IPS DF 19.7 (cell line): ENCODE measurements at regions not wholly inside any gene's neighbourhood (a gene's known extent, or its start where the extent isn't known, plus 50 kb on each side); places are given as distances from the start of the nearest gene placed in this dataset.
"Not testable (repeated sequence)": the region's sequence is repeated elsewhere in the genome, so short reads cannot be mapped to it uniquely, and the experiment has no call there.

Source experiments
- DNase-seq: peaks from one replicate; pipeline ENCODE4 v3.0.0-alpha.2; 2013; ENCODE audit warnings: low read depth, low spot score

DNA sequence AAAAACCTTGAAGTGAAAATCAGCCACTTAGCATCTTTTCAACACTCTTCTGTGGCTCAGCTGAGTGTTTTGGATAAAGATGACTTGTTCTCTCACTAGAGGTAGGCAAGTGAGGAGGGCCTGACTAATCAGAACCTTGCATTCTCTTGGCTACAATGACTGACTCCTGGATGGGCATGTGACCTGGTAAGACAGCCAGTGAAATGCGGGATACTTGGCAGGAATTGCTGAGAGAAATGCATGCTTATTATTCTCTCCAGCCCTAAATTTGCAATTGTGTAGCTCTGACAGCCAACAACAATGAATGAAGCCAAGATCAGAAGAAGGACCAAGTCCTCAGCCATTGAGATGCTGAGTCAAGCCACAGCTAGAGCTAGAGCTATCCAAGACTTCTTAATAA lies 490.5 kb upstream of the ZNF608 start:
- DNase-seq = peak; percentile 45

- no peak for DNase-seq
Measured at GRCh38 chr5:125244531-125244930, 498.1 kb upstream of the ZNF608 start.

DNA sequence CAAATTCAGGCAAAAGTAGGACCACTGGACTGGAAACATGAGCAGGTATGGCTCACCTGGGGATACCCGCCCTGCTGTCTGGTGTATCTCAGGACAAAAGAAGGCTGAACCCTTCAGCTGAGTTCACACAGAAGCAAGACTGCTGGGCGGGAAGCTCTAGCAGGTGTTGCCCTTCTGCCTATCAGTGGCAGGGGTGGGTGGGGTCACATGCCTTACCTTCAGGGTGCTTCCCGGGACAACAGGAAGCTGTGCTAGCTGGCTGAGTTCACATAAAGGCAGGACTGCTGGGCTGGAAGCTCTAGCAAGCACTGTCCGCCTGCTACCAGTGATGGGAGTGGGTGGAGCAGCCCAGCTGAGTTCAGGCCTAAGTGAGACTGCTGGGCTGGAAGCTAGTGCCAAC lies 498.8 kb upstream of the ZNF608 start:
- no peak for DNase-seq

DNA sequence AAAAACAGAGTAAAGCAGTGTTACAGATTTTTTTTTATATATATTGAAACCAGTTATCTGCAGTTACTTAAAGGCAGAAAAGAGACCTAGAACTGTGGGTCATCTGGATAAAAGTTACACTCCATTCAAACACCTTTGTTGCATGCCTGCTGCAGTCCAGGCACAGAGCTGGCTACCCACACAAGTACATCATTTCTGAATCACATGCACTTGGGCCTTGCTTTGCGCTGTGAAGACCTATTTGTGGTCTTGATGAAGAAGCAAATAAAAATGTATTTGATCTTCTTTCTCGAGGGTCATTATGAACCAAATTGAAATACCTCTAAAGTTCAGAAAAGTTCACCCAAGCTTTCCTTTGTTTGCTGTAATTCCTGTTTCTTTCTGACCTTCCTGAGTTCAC lies 503.0 kb upstream of the ZNF608 start:
- no peak for DNase-seq

DNA sequence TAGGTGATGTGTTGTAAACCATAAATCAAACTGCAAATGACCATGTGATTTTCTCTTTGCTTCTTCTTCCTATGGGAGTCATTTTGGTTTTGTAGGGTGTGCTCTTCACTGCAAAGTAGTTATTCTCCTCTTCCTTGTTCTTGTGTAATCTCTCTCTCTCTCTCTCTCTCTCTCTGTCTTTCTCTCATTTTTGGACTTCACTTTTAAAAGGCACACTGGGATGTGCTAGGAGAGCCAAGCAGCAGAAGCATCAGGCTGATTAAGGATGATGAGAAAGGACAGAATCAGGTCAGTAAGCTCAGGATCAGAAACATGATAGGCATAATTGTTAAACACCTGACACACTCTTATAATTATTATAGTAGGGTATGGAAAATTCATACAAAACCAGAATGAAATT lies 505.3 kb upstream of the ZNF608 start:
- DNase-seq = no peak

GRCh38 chr5:125253634-125254033 lies 507.2 kb upstream of the ZNF608 start:
- DNase-seq = not testable (repeated sequence)

- DNase-seq = no peak
Measured at GRCh38 chr5:125254267-125254666, 507.8 kb upstream of the ZNF608 start.

GRCh38 chr5:125256296-125256695 lies 509.9 kb upstream of the ZNF608 start:
- no peak for DNase-seq

GRCh38 chr5:125257057-125257972 lies 510.9 kb upstream of the ZNF608 start:
- no peak for DNase-seq

GRCh38 chr5:125257997-125258396 lies 511.6 kb upstream of the ZNF608 start:
- DNase-seq = no peak

DNA sequence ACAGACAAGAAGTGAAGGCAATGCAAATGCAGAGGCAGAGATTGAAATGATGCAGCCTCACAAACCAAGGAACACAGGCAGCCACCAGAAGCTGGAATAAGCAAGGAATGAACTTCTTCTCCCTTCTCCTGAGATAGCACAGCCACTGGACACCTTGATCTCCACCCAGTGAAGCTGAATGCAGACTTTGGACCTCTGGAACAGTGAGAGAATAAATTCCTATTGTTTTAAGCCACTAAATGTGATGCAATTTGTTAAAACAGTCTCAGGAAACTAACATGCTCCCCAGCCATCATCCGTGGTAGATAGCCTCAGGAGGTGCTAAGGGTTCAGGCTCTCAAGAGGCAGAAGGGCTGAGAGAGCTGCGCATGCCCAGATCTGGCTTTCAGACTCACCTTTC lies 512.2 kb upstream of the ZNF608 start:
- no peak for DNase-seq

GRCh38 chr5:125261505-125262250 lies 515.2 kb upstream of the ZNF608 start:
- DNase-seq = no peak

DNA sequence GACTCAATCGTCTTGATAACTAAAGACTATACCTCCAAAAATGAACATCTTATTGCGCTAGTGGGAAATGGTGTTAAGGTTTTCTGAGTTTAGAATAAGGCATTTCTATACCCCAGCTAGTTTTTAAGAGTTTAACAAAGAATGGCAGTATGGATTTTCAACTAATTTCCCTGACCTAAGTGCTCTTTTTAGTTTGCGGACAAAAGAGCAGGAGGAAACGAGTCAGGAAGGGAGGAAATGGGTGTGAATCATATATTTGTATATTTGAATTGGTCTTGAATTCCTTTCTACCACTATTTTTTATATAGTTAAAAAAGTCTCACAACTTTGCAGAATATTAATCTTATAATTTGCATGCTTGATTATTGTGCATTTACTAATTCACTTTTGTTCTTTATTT lies 516.3 kb upstream of the ZNF608 start:
- no peak for DNase-seq

- no peak for DNase-seq
Measured at GRCh38 chr5:125263356-125263755, 516.9 kb upstream of the ZNF608 start.

DNA sequence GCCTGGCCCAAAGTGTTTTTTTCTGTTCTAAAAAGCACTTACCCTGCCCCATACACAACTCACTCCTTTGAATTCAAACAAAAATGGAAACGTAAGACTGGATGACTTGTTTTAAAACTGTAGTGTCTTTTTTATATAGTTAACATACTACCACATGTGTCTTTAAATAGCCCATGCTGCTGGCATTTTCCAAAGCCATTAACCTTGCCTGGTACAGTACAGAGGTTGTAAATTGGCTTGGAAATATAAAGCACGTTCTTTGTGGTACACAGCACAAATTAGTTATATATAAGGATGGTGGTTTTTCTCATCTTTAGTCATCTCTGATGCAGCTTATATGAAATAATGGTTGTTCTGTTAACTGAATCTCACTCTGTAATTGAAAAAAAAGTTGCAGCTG lies 519.7 kb upstream of the ZNF608 start:
- no peak for DNase-seq

DNA sequence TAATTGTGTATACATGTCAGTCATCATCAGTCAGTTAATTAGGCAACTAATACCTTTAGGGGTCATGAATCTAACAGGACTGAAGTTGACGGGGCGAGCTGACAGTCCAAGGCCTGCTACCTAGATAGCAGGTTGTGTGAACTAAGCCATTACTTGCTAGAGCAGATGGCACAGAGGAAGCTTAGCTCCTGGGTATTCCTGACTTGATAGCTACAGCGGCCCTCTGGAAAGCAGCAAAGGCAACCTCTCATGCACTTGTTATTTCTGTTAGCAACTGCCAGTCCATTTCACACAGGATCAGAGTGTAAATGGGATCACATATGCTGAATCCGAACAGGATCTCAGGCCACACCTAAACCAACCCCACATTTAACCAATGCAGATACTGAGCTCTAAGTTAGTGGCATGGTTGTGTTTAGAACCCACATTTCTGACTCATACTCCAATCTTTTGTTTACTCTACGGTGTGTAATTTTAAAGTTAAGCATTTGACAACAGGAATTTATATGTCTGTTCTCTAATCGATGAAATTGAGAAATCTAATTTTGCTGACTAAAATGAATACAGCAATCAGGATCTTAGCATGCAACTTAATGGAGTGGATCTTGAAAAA lies 521.3 kb upstream of the ZNF608 start:
- DNase-seq = no peak

DNA sequence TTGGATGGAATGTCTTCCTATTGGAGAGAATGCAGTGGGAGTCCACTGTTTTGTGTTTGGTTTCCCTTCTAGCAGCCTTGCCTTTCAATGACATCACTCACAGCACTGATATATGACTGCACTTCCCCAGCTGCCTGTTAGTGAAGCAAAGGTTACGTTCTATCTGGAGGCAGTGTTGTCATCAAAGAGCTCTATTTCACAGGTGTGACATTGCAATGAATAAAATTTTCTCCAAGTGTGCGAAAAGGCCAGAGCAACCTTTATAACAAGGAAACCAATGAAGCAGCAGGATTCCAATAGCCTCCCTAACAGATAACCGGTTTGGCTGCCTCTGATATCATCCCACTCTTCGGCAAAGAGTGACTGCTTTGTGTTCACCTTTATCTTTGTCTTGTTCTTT lies 523.5 kb upstream of the ZNF608 start:
- DNase-seq = no peak

- DNase-seq = no peak
Measured at GRCh38 chr5:125272357-125272756, 525.9 kb upstream of the ZNF608 start.

GRCh38 chr5:125274211-125274610 lies 527.8 kb upstream of the ZNF608 start:
- no peak for DNase-seq

DNA sequence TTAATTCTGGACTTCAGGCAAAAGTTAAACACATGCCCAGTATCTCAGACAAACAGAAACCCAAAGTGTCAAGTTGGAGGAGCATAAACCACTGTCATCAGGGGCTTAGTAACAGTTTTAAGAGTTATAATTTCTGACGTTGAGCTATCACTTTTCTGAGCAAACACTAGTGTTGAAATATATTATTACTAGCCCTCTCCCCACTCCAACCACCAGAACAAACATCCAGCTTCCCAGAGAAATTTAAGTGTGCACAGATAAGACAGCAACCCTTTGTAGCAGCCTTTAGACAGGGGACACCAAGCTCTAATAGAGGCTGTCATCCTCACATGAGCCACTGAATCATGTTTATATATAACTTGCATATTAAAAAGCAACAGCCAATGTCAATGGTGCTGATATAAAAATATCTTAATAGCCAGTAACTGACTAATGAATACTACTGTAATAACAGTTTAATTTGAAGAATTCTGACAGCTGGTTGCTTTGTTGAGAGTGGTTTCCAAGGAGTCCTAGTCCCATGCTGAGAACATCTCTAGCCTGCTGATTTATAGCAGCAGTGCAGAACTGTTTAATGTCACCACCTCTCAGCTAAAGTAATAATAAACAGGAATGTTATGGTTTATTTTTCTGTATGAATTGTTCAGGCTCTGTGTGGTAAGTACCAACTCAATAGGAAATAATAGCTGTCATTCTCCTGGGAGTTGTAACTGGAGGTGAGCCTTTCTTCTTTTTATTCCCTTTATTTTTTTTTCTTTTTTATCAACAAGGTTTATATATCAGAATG lies 528.7 kb upstream of the ZNF608 start:
- DNase-seq = no peak

- DNase-seq = no peak
Measured at GRCh38 chr5:125275725-125276090, 529.3 kb upstream of the ZNF608 start.

DNA sequence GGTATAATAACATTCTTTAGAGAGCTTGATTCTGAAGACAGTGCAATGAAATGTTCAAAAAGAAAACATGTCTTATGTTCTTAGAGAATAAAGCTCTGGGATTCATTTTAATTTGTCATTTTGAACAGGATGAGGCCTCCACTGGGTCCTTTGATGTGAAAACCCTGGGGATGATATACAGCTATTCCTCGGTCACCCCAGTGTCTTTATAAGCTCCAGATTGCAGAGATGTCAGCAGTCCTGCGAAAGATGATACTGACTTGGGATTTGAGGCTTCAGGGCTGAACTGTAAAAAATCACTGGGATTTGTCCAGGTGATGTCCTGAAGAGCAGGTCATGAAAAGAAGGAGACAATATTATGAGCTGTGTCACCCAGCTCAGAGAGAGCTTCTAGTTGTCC lies 529.7 kb upstream of the ZNF608 start:
- DNase-seq = no peak
